Kidney epithelial cell (primary cell): ENCODE measurements at regions not wholly inside any gene's neighbourhood (a gene's known extent, or its start where the extent isn't known, plus 50 kb on each side); places are given as distances from the start of the nearest gene placed in this dataset.

ENCODE experiments used
- DNase-seq: peaks from one replicate; pipeline ENCODE4 v3.0.0-alpha.2; 2010; ENCODE audit warnings: low read depth
- H3K27me3 ChIP-seq: 2 replicates; pipeline ENCODE4 v1.6.0; 2011; ENCODE audit warnings: low read length; ENCODE audit not compliant: control insufficient read depth, insufficient read depth
- H3K36me3 ChIP-seq: 2 replicates; pipeline ENCODE4 v1.5.1; 2011; ENCODE audit warnings: low read length; ENCODE audit not compliant: control insufficient read depth, insufficient read depth
- H3K4me3 ChIP-seq: 2 replicates; pipeline ENCODE4 v1.5.1; 2011; ENCODE audit warnings: low read depth, mild to moderate bottlenecking, control low read depth, low read length
- CTCF ChIP-seq: IDR thresholded peaks from 2 replicates; pipeline ENCODE4 v1.5.1; 2011; ENCODE audit warnings: mild to moderate bottlenecking, moderate library complexity, low read length, control low read depth, inconsistent platforms; ENCODE audit not compliant: insufficient read depth, poor library complexity, severe bottlenecking

- no peak for DNase-seq
- H3K27me3 ChIP-seq = no peaks in the 10 kb centered on the region
- H3K36me3 ChIP-seq = no peaks in the 10 kb centered on the region
- H3K4me3 ChIP-seq = no peak overlapping the region
- TF ChIP-seq CTCF = no peak
Observed at GRCh38 chr4:8738471-8738931, 133.1 kb downstream of the HMX1 start.

GRCh38 chr4:8737601-8738279 lies 133.9 kb downstream of the HMX1 start:
- no peak for TF ChIP-seq CTCF
- DNase-seq = no peak
- Histone ChIP-seq H3K36me3 (no peaks in the 10 kb centered on the region), H3K4me3 (no peak overlapping the region), H3K27me3 (no peaks in the 10 kb centered on the region)

- Histone ChIP-seq H3K4me3 (no peak overlapping the region), H3K27me3 (no peaks in the 10 kb centered on the region), H3K36me3 (no peaks in the 10 kb centered on the region)
- no peak for TF ChIP-seq CTCF
- no peak for DNase-seq
Observed at GRCh38 chr4:8737075-8737474, 134.6 kb downstream of the HMX1 start.

- Histone ChIP-seq H3K4me3 (no peak overlapping the region), H3K27me3 (no peaks in the 10 kb centered on the region), H3K36me3 (no peaks in the 10 kb centered on the region)
- no peak for TF ChIP-seq CTCF
- DNase-seq = no peak
Observed at GRCh38 chr4:8736090-8736825, 135.4 kb downstream of the HMX1 start.

- DNase-seq = no peak
- Histone ChIP-seq H3K4me3 (no peak overlapping the region), H3K36me3 (no peaks in the 10 kb centered on the region), H3K27me3 (no peaks in the 10 kb centered on the region)
- no peak for TF ChIP-seq CTCF
Observed at GRCh38 chr4:8735236-8736089, 136.2 kb downstream of the HMX1 start.
